ENCODE measurements at regions not wholly inside any gene's neighbourhood (a gene's known extent, or its start where the extent isn't known, plus 50 kb on each side); places are given as distances from the start of the nearest gene placed in this dataset.

- Histone ChIP-seq H3K27ac (no peak overlapping the region), H3K27me3 (no peaks in the 10 kb centered on the region), H3K4me3 (no peak overlapping the region), H3K4me1 (ENCODE audit: insufficient read depth) (no peaks in the 10 kb centered on the region), H3K36me3 (no peaks in the 10 kb centered on the region), H3K9me3 (no peaks in the 10 kb centered on the region)
- no peak for DNase-seq
- WGBS, 3 donors, result 87 to 89% (median 88%) methylated on average over 4 of the region's 4 CpGs
- intact Hi-C loops (cut with DNase I), result no loop called here
- no peak for TF ChIP-seq POLR2A (IDR thresholded peaks at IDR 0.05)
- no peak for TF ChIP-seq EP300 (IDR thresholded peaks at IDR 0.05)
- no peak for TF ChIP-seq CTCF (IDR thresholded peaks at IDR 0.05)
These were observed 223.2 kb upstream of the FAT4 start for GRCh38 chr4:125091541-125091940.

GRCh38 chr4:125091101-125091500, 223.7 kb upstream of the FAT4 start:
- Histone ChIP-seq H3K9me3 (no peaks in the 10 kb centered on the region), H3K4me1 (ENCODE audit: insufficient read depth) (no peaks in the 10 kb centered on the region), H3K27me3 (no peaks in the 10 kb centered on the region), H3K4me3 (no peak overlapping the region), H3K36me3 (no peaks in the 10 kb centered on the region), H3K27ac (no peak overlapping the region)
- intact Hi-C loops (cut with DNase I), result no loop called here
- no peak for DNase-seq
- no peak for TF ChIP-seq EP300 (IDR thresholded peaks at IDR 0.05)
- no peak for TF ChIP-seq POLR2A (IDR thresholded peaks at IDR 0.05)
- TF ChIP-seq CTCF (IDR thresholded peaks at IDR 0.05), result no peak
- WGBS, 3 donors, result 26 to 39% (median 38%) methylated on average over 1 of the region's 1 CpG

- WGBS, 3 donors, result 58 to 83% (median 74%) methylated on average over 1 of the region's 1 CpG
These were observed 230.1 kb upstream of the FAT4 start for GRCh38 chr4:125084608-125085007.

GRCh38 chr4:125082729-125083417, 231.9 kb upstream of the FAT4 start:
- intact Hi-C loops (cut with DNase I), result no loop called here
- TF ChIP-seq CTCF (IDR thresholded peaks at IDR 0.05) (no peak), POLR2A (IDR thresholded peaks at IDR 0.05) (no peak), EP300 (IDR thresholded peaks at IDR 0.05) (no peak)
- H3K9me3 ChIP-seq, result no peaks in the 10 kb centered on the region
- H3K4me3 ChIP-seq, result no peak overlapping the region
- DNase-seq, result no peak
- no peak overlapping the region for H3K27ac ChIP-seq
- WGBS, 3 donors, result 58 to 70% (median 61%) methylated on average over 4 of the region's 4 CpGs
- H3K36me3 ChIP-seq, result no peaks in the 10 kb centered on the region
- H3K4me1 ChIP-seq (ENCODE audit: insufficient read depth), result no peaks in the 10 kb centered on the region
- H3K27me3 ChIP-seq, result no peaks in the 10 kb centered on the region

More at GRCh38 chr4:125084608-125085007, 230.1 kb upstream of the FAT4 start:
- Histone ChIP-seq H3K4me1 (ENCODE audit: insufficient read depth) (no peaks in the 10 kb centered on the region), H3K36me3 (no peaks in the 10 kb centered on the region), H3K27ac (no peak overlapping the region), H3K4me3 (no peak overlapping the region), H3K27me3 (no peaks in the 10 kb centered on the region), H3K9me3 (no peaks in the 10 kb centered on the region)
- DNase-seq, result no peak
- TF ChIP-seq POLR2A (IDR thresholded peaks at IDR 0.05) (no peak), CTCF (IDR thresholded peaks at IDR 0.05) (no peak), EP300 (IDR thresholded peaks at IDR 0.05) (no peak)
- intact Hi-C loops (cut with DNase I), result no loop called here
